KBM-7 (cell line): ENCODE measurements at regions not wholly inside any gene's neighbourhood (a gene's known extent, or its start where the extent isn't known, plus 50 kb on each side); places are given as distances from the start of the nearest gene placed in this dataset.
A peak's percentile ranks its signal among the peaks of the same experiment; 100 is the strongest.
"Not testable (repeated sequence)": the region's sequence is repeated elsewhere in the genome, so short reads cannot be mapped to it uniquely, and the experiment has no call there.

Source experiments
- DNase-seq: peaks from one replicate; pipeline ENCODE4 v3.0.0-alpha.2; 2015
- in situ Hi-C: fragments of 300-500 bp; cut with MboI; formaldehyde crosslinking; loops from 2 replicates; pipeline ENCODE4 v1.14.3; 2020; ENCODE audit warnings: low sequenced_read_pairs, low pct_unique_long_range_greater_than_20kb, mixed read lengths

GRCh38 chr11:87809256-87809655 is 366.0 kb downstream of the RAB38 start:
- no peak for DNase-seq
- in situ Hi-C loops, result no loop called here

- no peak for DNase-seq
- in situ Hi-C loops, result no loop called here
These were observed 371.1 kb downstream of the RAB38 start for GRCh38 chr11:87804176-87804575.

- in situ Hi-C loops, result no loop called here
- no peak for DNase-seq
These were observed 371.5 kb downstream of the RAB38 start for GRCh38 chr11:87803748-87804147.

- DNase-seq, in situ Hi-C loops: not testable (repeated sequence)
These were observed 390.4 kb downstream of the RAB38 start for GRCh38 chr11:87784862-87785261.

- no peak for DNase-seq
- in situ Hi-C loops, result no loop called here
These were observed 395.2 kb downstream of the RAB38 start for GRCh38 chr11:87780068-87780413.

- in situ Hi-C loops, result no loop called here
- DNase-seq, result no peak
These were observed 395.8 kb downstream of the RAB38 start for GRCh38 chr11:87779276-87780067.

- no peak for DNase-seq
- in situ Hi-C loops, result no loop called here
These were observed 396.9 kb downstream of the RAB38 start for GRCh38 chr11:87778357-87778756.

- DNase-seq, result no peak
- in situ Hi-C loops, result no loop called here
These were observed 400.2 kb downstream of the RAB38 start for GRCh38 chr11:87775036-87775435.

- in situ Hi-C loops, result no loop called here
- no peak for DNase-seq
These were observed 405.6 kb downstream of the RAB38 start for GRCh38 chr11:87769661-87770060.

- DNase-seq, result no peak
- in situ Hi-C loops, result no loop called here
These were observed 407.6 kb downstream of the RAB38 start for GRCh38 chr11:87767615-87768014.

- in situ Hi-C loops, result not testable (repeated sequence)
These were observed 411.2 kb downstream of the RAB38 start for GRCh38 chr11:87764075-87764474.

GRCh38 chr11:87754685-87755084 is 420.6 kb downstream of the RAB38 start:
- in situ Hi-C loops, result no loop called here

More at GRCh38 chr11:87764075-87764474, 411.2 kb downstream of the RAB38 start:
- not testable (repeated sequence) for DNase-seq

GRCh38 chr11:87753143-87753542 is 422.1 kb downstream of the RAB38 start:
- in situ Hi-C loops, result no loop called here

More at GRCh38 chr11:87754685-87755084, 420.6 kb downstream of the RAB38 start:
- DNase-seq, result no peak

GRCh38 chr11:87743007-87743406 is 432.2 kb downstream of the RAB38 start:
- DNase-seq, result peak; percentile 5
- in situ Hi-C loops, result no loop called here

More at GRCh38 chr11:87753143-87753542, 422.1 kb downstream of the RAB38 start:
- no peak for DNase-seq

- DNase-seq, result peak; percentile 14
- in situ Hi-C loops, result no loop called here
These were observed 434.3 kb downstream of the RAB38 start for GRCh38 chr11:87740968-87741367.

- in situ Hi-C loops, result no loop called here
- DNase-seq, result no peak
These were observed 434.8 kb downstream of the RAB38 start for GRCh38 chr11:87740451-87740850.

- DNase-seq, result no peak
- in situ Hi-C loops, result no loop called here
These were observed 435.5 kb downstream of the RAB38 start for GRCh38 chr11:87739766-87740165.

- DNase-seq, result no peak
- in situ Hi-C loops, result no loop called here
These were observed 436.0 kb downstream of the RAB38 start for GRCh38 chr11:87739261-87739660.

GRCh38 chr11:87736928-87737327 is 438.3 kb downstream of the RAB38 start:
- in situ Hi-C loops, result no loop called here
- no peak for DNase-seq

- in situ Hi-C loops, result no loop called here
- no peak for DNase-seq
These were observed 448.7 kb downstream of the RAB38 start for GRCh38 chr11:87726506-87726905.

- in situ Hi-C loops, result no loop called here
- DNase-seq, result no peak
These were observed 450.9 kb downstream of the RAB38 start for GRCh38 chr11:87724358-87724757.
